Stimulated activated CD4-positive, alpha-beta T cell treated with anti-CD3 and anti-CD28 coated beads, Interleukin-1b, Interleukin-23, amount 100 ng/mL, for 1 hour (primary cell): ENCODE measurements at regions not wholly inside any gene's neighbourhood (a gene's known extent, or its start where the extent isn't known, plus 50 kb on each side); places are given as distances from the start of the nearest gene placed in this dataset.

Experiments
- DNase-seq, 2 donors: peaks; one replicate each; pipeline ENCODE4 v3.0.0-alpha.2; 2020; ENCODE audit warnings: low read depth in 2 of 2

DNA sequence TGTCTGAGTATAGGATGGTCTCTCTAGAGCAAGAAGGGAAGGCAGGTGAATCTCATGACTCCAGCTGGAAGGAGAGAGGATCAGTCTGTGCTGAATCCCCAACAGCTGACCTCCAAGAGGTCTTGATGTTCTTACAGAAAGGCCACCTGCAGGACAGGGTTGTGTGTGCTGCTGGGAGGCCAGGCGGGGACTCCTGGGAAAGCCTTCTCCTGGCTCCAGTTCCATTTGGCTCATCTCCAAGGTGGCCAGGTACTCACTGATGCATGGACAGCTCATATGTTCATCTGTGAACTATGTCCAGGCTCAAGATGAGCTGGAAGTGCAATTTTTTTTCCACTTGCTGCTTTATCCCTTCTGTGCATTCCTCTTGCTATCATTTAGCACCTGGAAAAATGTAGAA lies 730.2 kb upstream of the RBFOX1 start:
- DNase-seq: no peak

DNA sequence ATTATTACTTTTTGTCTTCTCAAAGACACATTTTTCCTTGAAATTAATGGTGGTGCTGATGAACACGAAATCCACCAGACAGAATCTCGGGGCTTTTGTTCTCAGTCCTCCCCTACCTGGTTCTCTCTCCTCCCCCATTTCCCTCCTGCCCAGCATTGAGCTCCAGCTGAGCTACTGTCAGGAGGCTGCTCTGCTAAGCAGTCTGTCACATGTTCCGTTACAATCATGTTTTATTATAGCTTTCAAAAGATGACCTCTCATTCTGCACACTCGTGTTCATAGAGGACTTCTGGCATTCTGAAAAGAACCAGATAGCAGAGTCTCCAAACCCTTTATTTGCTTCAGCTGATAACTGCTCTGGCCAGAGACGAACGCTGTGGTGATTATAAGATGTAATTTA lies 732.5 kb upstream of the RBFOX1 start:
- DNase-seq: no peak

DNA sequence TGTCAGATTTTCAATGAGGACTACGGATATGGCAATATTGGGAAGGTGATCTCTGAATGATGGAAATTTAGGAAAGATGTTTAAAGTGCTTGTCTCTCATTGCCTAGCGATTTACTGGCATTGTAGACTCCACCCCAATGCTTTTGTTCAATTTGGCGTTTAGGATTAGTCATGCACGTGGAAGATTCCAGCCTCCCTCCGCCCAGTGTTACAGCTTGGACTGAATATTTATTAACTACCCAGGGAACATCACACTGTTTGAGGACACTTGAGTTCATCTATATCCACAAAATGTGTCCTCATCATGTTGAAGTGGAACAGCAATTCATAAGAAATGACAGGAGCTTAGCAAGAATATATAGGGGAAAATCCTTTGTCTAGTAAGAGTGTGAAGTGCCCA lies 738.8 kb upstream of the RBFOX1 start:
- no peak for DNase-seq

DNA sequence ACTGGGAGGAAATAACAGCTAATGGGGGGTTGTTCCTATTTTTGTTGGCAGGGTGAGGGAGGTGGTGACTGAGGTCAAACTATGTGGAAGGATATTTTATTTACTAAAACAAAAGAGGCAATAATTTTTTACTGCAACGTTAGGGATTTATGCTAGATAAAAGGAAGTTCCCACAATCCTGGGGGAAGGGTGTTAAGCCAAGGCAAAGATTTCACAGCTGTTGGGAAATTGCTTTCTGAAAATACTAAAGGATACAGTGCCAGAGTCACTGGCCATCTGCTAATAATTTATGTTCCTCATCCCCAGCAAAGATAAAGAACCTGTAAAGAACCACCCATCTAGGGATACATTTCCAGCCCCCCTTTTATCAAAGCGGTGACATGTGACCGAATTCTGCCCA lies 756.0 kb upstream of the RBFOX1 start:
- no peak for DNase-seq

DNA sequence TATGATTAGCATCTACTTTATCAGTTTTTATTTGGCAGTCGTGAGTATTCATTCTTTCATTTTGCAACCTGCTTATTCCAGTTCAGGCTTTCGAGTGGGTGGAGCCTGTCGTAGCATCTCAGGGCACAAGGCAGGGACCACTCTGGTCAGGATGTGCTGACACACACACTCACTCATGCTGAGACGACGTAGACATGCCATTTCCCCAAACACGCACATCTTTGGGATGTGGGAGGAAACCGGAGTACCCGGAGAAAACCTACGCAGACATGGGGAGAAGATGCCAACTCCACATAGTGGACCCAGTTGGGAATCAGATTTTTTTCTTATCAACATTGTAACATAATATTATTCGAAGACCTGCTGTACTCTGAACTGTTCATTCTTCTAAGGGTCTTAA lies 756.5 kb upstream of the RBFOX1 start:
- no peak for DNase-seq

DNA sequence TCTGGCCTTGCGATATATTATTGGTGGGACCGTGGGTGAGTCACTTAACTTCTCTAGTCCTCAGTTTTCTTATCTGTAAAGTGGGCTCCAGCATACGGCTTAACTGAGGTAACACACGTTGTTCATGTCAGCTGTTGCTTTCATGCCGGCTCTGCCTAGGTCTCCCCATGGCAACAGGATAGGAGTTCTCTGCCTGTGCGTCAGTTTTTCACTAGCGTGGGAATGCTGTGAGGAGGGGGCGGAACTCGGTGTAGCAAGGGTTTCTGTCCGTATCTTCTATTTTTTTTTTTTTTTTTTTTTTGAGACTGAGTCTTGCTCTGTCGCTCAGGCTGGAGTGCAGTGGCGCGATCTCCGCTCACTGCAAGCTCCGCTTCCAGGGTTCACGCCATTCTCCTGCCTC lies 758.5 kb upstream of the RBFOX1 start:
- DNase-seq: no peak

DNA sequence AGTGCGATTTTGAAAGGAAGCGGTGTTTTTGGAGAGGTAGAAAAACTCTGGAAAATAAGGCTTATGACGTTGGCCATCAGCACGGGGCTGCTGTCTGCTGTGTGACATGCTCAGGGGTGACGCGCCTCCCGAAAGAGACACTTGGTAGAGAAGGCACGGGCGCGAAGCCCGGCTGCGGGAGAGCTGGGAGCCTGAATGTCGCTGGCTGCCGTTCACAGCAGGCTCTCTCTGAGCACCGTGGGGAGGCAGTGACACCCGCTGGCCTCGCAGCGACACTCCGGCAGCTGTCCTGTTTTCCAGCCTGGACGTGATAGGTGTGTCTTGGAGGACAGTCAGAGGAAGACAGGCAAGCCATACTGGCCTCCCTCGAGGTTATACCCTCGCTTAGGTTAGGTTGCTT lies 759.1 kb upstream of the RBFOX1 start:
- DNase-seq: no peak

DNA sequence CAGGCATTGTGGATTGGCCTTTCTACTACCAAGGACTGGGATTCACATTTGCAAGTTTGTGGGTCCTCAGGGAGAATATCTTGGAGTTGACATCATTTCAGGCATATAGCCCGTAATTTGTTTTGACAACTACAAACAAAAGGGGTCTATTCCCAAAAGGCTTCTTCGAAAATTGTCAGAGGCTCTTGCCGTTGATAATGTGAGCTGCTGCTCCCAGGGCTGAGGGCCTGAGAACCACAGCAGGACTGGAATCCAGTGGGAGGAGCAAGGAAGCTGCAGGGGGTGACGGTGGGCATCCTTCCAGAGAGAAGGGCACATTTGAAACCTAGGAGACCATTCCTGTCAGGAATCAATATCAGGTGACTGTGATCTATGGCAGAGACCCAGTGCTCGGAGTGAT lies 761.6 kb upstream of the RBFOX1 start:
- DNase-seq: no peak

DNA sequence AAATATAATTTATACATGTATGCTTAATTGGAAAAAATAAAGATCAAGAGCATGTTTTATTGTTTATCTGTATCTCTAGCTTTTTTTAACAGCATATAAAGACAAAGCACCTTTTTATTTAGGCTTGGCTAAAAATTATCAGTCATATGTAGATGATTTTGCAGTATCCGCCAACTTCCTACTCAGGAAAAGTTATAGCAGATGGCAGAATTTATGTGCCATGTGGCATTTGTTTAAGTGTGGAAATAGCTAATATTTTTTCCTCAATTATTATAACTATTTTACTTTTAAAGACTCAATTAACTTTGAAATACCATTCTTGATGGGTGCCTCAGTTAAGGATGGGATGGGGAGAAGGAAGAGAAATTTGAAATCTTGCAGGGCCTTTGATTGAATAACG lies 762.1 kb upstream of the RBFOX1 start:
- no peak for DNase-seq

DNA sequence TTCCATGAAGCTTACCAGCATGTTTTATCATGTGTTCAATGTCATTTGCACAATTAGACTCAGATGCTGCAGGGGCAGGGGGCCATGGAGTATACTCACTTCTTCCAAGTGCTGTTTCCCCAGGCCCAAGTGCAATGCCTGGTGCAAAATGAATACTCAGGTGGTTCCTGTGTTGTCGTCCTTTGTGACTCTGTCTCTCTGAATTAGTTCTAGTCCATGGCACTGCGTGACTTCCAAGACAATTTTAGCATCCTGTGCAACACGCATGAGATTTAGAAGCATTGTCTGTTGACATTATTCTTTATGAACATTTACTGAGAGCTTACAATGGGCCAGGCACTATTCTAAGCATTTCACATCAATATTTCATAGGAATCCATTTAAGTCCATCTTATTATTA lies 769.7 kb upstream of the RBFOX1 start:
- no peak for DNase-seq

DNA sequence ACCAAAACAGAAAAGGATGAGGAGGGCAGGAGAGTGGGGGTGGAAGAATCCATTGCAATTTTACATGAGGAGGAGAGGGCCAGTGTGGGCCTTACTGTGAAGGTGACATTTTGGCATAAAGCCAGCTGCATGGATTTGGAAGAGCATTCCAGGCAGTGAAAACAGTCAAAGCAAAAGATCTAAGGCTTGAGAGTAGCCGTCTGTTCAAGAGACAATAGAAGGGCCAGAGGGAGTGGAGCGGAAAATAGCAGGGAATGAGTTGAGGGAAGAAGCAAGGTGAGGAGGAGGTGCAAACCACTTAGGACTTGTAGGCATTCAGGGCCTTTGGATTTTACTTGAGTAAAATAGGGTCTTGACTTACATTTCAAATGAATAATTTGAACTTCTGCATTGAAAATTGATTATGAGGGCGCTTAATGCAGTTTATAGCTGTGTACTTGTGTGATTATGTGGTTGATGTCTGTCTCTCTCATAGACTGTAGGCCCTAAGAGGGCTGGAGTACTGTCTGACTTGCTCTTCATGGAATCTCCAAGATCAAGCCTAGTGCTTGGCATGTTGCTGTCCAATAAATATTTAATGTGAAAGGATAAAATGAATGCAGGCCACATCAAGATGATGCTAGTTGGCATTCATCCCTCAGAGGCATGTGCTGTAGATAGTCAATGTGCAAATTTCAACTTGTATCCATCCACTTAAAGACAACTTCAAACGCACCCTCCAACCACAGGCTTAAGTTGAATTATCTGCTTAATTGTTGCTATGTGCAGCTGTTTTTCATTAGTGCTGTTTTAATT lies 772.1 kb upstream of the RBFOX1 start:
- DNase-seq: no peak

DNA sequence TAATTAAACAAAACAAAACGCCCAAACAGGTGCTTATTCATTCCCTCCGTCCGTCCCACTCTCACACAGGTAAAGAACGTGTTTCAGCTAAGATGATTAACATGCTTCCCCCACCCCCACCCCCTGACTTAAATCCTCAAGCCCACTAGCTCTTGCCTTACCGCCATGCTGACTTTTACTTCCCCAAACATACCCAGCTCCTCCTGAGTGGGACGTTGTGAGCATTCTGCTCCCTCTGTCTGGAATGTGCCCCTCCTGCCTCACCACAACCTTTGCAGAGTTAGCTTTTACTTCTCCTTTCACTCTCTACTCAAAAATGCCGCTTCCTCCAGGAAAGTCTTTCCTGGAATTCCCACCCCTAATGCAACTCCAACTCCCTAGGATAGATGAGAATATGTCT lies 774.0 kb upstream of the RBFOX1 start:
- no peak for DNase-seq

DNA sequence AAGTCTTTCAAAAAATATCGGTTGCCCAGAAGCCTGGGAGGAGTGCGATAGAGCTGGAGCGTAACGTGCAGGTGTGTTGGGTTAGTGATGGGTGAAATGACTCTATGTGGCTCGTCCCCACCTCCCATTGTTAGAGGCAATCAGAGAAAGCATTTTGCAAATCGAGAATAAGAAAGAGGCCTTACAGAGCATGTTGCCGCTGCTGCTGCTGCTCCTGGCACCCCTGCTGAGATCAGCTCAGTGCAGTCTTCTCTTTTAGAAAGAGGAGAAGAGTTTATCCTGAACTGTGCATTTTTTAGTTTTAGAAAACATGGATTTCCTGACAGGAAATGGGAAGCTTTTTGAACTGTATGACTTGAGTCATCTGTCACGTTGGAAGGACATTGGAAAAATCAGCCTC lies 774.5 kb upstream of the RBFOX1 start:
- no peak for DNase-seq

DNA sequence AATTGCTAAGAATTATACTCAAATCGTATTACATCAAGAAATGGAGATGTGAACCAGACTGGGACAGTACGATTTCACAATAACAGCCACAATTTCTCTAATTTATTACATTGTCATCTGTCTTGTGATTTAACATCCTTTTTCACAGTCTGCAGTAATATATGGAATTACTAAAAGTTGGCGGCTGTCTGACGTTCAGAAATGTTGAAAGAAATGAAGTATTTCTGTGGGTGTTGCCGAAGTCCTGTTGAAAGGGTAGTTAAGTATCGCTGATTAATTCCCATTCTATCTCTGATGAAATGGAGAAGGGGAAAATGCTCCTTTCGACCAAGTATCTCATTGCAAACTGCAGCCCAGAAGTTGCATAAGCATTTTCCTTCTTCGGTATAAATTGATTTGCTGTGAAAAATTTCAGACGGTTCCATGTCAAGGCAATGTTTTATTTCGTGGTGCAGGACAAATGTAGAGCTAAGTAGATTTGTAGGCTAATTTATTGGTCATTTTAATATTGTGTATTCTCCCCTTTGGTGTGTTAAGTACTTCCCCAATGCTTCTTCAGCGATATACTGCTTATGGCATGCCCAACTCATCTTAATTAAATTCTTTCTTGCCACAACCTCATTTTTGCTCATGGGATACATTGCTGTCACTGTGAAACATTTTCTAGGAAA lies 775.2 kb upstream of the RBFOX1 start:
- no peak for DNase-seq

DNA sequence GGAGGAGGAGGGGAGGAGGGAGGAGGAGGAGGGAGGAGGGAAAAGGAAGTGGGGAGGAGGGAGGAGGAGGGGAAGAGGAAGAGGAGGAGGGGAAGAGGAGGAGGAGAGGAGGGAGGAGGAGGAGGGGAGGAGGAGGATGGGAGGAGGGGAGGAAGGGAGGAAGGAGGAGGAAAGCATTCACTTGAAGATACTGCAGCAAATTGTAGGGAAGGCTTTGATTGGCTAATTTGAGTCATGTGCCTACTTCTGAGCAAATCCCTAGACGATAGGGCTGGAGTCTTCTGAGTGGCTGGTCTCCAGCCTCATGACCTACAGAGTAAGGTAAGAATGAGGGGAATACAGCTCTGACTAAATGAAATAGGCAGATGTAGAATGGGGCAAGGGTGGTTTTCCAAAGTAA lies 783.2 kb upstream of the RBFOX1 start:
- DNase-seq: no peak

DNA sequence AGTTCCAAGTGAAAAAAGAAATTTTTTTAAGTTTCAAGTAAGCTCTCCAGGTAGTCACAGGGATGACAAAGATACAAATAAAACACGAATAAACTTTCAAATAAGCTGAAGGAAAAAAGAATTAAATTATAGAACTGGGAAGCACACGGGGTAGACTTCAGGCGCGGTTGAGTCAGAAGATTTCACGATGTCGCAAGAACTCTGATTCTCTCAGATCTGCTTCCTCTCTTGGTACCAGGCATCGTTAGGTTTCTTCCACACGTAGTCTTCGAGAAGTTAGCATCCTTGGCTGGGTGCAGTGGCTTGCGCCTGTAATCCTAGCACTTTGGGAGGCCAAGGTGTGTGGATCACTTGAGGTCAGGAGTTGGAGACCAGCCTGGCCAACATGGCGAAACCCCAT lies 784.1 kb upstream of the RBFOX1 start:
- DNase-seq: no peak

DNA sequence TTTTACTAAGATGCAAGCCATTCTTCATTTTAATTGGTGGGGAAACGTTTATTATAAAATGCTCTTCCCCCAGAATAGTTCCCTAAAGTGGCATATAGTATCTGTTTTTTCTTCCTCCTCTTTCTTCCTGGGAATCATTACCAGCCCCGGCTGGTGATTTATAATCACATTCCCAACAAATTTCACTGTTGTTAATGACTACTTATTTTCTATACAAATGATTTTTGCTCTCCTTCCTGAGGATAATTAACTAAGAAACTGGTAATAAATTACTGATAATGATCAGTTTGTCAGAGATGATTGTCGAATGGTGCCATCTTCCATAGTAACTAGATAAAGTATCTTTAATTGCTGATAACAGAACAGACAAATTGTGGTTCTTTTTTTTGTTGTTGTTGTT lies 785.5 kb upstream of the RBFOX1 start:
- no peak for DNase-seq

DNA sequence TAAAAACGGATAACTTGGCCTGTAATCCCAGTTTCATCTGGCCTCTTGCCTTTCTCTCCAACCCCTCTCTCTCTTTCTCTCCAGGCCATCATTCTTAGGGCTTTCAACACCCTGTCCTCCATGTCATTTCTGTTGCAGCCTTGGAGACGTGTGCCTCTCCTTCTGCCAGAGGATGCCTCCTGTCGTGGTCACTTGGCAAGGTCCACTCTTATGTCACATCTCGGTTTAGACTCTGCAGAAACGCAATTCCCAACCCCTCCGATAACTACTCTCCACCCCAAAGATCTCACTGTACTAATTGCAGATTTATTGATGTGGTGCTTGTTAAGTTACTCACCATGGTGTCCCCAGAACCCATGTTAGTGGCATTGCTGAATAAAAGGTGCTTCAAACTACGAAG lies 787.3 kb upstream of the RBFOX1 start:
- DNase-seq: no peak

DNA sequence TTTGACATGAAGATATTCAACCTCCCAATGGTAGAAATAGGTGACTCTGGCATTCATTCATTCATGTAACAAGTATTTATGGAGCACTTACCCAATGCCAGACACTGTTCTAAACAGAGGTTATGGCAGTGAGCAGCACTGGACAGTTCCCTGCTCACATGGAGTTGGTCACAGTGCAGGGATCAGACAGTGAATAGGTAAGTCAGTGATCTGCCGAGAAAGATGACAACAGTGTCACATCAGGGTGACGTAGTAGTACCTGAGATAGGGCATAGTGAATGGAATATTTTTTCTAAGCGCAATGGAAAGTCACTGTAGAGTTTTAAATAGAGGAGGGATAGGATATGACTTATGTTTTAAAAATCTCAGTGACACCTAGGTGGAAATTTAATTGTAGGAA lies 791.4 kb upstream of the RBFOX1 start:
- no peak for DNase-seq

DNA sequence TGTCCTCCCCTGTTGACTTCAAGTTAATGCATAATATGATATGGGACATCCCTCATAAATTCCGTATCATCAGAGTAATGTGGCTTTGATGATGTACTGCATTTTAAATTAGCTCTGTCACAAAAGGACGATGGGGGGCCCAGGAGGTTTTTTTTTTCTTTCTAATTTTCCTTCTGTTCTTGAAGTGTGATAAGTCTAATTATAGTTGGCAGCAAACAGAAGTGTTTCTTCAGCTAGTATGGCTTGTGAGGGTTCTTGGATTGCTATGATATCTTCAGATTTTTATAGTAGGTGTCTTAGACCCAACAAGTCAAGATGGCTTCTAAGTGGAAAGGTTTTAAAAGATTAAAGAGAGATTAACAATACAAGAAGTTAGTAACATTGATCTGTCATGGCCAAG lies 796.2 kb upstream of the RBFOX1 start:
- no peak for DNase-seq

DNA sequence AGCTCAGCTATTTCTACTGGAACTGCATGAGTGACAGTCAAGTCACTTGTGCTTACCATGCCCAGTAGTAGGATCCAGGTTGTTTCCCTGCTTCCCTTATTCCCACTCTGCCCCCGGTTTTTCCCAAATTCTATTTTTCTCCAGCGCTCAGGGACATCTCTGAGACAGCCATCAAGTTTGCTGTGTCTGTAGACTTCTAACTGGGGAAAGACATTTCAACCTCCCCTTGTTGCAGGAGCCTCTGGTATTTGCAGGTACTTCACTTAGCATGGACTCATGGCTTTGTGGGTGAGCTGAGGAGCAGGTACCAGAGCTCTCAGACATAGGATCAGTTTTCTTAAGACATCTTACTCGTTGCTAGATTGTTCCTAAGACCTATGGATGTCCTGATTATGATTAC lies 801.6 kb upstream of the RBFOX1 start:
- no peak for DNase-seq

DNA sequence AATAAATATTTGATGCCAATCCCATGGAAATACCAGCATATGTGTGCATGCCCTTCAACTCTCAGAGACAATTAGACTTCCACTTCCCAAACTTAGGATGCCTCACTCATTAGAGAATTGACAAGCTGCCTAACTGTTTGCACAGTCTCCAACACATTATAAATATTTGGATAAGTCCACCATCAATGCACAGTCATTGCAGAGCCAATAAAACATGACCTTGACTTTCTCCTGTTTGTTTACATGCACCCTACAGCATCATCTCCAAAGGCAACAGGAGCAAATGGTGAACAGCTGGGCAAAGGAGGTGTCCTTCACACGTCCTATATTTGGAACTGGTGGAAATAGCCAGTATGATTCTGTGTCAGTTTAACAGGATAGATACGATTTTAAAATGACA lies 804.4 kb upstream of the RBFOX1 start:
- no peak for DNase-seq

DNA sequence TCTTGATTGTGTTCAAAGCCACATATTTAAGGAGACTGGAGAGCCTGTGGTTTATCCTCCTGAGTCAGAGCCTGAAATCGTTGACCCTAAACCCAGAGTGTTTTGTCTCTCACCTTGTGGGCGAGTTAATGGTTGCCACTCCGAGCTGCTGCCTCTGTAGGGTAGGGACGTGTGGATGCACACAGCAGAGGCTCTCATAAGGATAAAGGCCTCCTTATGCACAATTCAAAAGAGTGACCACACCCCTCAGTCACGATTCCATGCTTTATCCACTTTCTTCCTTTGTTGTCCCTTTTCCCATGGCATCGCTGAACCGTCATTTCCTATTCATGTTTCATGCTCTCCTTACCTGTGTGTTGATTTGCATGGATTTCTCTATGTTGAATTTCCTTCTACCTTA lies 805.0 kb upstream of the RBFOX1 start:
- no peak for DNase-seq

DNA sequence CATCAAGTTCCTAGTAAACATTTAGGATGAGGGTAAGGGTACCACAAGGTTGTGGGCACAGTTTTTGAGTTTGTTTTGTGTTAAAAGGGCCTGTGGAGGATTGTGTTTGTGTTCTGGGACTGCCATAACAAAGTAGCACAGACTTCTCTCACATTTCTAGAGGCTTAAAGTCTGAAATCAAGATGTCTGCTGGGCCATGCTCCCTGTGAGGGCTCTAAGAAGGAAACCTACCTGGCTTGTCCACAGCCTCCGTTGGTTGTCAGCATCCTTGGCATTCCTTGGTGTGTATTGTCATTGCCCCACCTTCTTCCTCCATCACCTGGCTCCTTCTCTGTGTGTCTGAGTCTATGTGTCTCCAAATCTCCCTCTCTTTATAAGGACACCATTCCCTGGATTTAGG lies 808.1 kb upstream of the RBFOX1 start:
- DNase-seq: no peak
